ENCODE measurements at regions not wholly inside any gene's neighbourhood (a gene's known extent, or its start where the extent isn't known, plus 50 kb on each side); places are given as distances from the start of the nearest gene placed in this dataset.

- Mint-ChIP-seq H3K4me3 (ENCODE audit: low read depth) (no peak overlapping the region), H3K27me3 (no peaks in the 10 kb centered on the region), H3K36me3 (ENCODE audit: insufficient read depth) (no peaks in the 10 kb centered on the region), H3K27ac (no peak overlapping the region), H3K4me1 (ENCODE audit: low read depth) (no peaks in the 10 kb centered on the region), H3K9me3 (ENCODE audit: low read depth) (no peaks in the 10 kb centered on the region)
- TF ChIP-seq CTCF (IDR thresholded peaks at IDR 0.05; ENCODE audit: unreplicated experiment) = no peak
- DNase-seq (ENCODE audit: low spot score, unreplicated experiment) = no peak
Observed at GRCh38 chr12:67056329-67056728, 212.8 kb upstream of the CAND1 start.

- H3K4me3 Mint-ChIP-seq (ENCODE audit: low read depth) = no peak overlapping the region
- H3K4me1 Mint-ChIP-seq (ENCODE audit: low read depth) = no peaks in the 10 kb centered on the region
- no peaks in the 10 kb centered on the region for H3K36me3 Mint-ChIP-seq (ENCODE audit: insufficient read depth)
- DNase-seq (ENCODE audit: low spot score, unreplicated experiment) = no peak
- TF ChIP-seq CTCF (IDR thresholded peaks at IDR 0.05; ENCODE audit: unreplicated experiment) = no peak
- H3K27ac Mint-ChIP-seq = no peak overlapping the region
- H3K27me3 Mint-ChIP-seq = no peaks in the 10 kb centered on the region
- no peaks in the 10 kb centered on the region for H3K9me3 Mint-ChIP-seq (ENCODE audit: low read depth)
Observed at GRCh38 chr12:67057072-67057471, 212.1 kb upstream of the CAND1 start.

GRCh38 chr12:67062193-67062592 is 207.0 kb upstream of the CAND1 start:
- H3K27ac Mint-ChIP-seq = no peak overlapping the region
- no peaks in the 10 kb centered on the region for H3K36me3 Mint-ChIP-seq (ENCODE audit: insufficient read depth)
- no peak overlapping the region for H3K4me3 Mint-ChIP-seq (ENCODE audit: low read depth)
- no peaks in the 10 kb centered on the region for H3K4me1 Mint-ChIP-seq (ENCODE audit: low read depth)
- H3K27me3 Mint-ChIP-seq = no peaks in the 10 kb centered on the region
- no peak for DNase-seq (ENCODE audit: low spot score, unreplicated experiment)
- H3K9me3 Mint-ChIP-seq (ENCODE audit: low read depth) = no peaks in the 10 kb centered on the region
- TF ChIP-seq CTCF (IDR thresholded peaks at IDR 0.05; ENCODE audit: unreplicated experiment) = no peak

- Mint-ChIP-seq H3K4me3 (ENCODE audit: low read depth) (peak overlapping the region; percentile 82), H3K36me3 (ENCODE audit: insufficient read depth) (no peaks in the 10 kb centered on the region), H3K27ac (peak overlapping the region; percentile 79), H3K4me1 (ENCODE audit: low read depth) (peaks cover 20% of the 10 kb centered on the region), H3K9me3 (ENCODE audit: low read depth) (no peaks in the 10 kb centered on the region), H3K27me3 (peaks cover 8% of the 10 kb centered on the region)
- no peak for DNase-seq (ENCODE audit: low spot score, unreplicated experiment)
- no peak for TF ChIP-seq CTCF (IDR thresholded peaks at IDR 0.05; ENCODE audit: unreplicated experiment)
Observed at GRCh38 chr12:67067453-67068203, 201.5 kb upstream of the CAND1 start.

GRCh38 chr12:67068204-67068731 is 200.9 kb upstream of the CAND1 start:
- Mint-ChIP-seq H3K27me3 (peaks cover 8% of the 10 kb centered on the region), H3K36me3 (ENCODE audit: insufficient read depth) (no peaks in the 10 kb centered on the region), H3K9me3 (ENCODE audit: low read depth) (no peaks in the 10 kb centered on the region), H3K4me1 (ENCODE audit: low read depth) (peaks cover 20% of the 10 kb centered on the region), H3K27ac (peak overlapping the region; percentile 79), H3K4me3 (ENCODE audit: low read depth) (peak overlapping the region; percentile 82)
- no peak for DNase-seq (ENCODE audit: low spot score, unreplicated experiment)
- peak; percentile 37 for TF ChIP-seq CTCF (IDR thresholded peaks at IDR 0.05; ENCODE audit: unreplicated experiment)
